ENCODE measurements at regions not wholly inside any gene's neighbourhood (a gene's known extent, or its start where the extent isn't known, plus 50 kb on each side); places are given as distances from the start of the nearest gene placed in this dataset.

GRCh38 chr7:17212188-17212587, 86.3 kb upstream of the AHR start:
- no peak for TF ChIP-seq ZFP3 (CRISPR knock-in tag; IDR thresholded peaks at IDR 0.05)
- TF ChIP-seq CSDC2 (CRISPR knock-in tag; IDR thresholded peaks at IDR 0.05): no peak
- TF ChIP-seq CREB5 (CRISPR knock-in tag; IDR thresholded peaks at IDR 0.05; ENCODE audit: low read depth): no peak
- no peak for TF ChIP-seq BACH2 (CRISPR knock-in tag; IDR thresholded peaks at IDR 0.05; ENCODE audit: borderline replicate concordance)
- no peak for TF ChIP-seq SNAI2 (CRISPR knock-in tag; IDR thresholded peaks at IDR 0.05)
- TF ChIP-seq TCF4 (CRISPR knock-in tag; IDR thresholded peaks at IDR 0.05; ENCODE audit: borderline replicate concordance): no peak
- TF ChIP-seq GLIS3 (CRISPR knock-in tag; IDR thresholded peaks at IDR 0.05): no peak
- no peak for TF ChIP-seq TSHZ2 (CRISPR knock-in tag; IDR thresholded peaks at IDR 0.05)
- TF ChIP-seq ZC3H10 (CRISPR knock-in tag; IDR thresholded peaks at IDR 0.05): no peak
- no peak for ATAC-seq

DNA sequence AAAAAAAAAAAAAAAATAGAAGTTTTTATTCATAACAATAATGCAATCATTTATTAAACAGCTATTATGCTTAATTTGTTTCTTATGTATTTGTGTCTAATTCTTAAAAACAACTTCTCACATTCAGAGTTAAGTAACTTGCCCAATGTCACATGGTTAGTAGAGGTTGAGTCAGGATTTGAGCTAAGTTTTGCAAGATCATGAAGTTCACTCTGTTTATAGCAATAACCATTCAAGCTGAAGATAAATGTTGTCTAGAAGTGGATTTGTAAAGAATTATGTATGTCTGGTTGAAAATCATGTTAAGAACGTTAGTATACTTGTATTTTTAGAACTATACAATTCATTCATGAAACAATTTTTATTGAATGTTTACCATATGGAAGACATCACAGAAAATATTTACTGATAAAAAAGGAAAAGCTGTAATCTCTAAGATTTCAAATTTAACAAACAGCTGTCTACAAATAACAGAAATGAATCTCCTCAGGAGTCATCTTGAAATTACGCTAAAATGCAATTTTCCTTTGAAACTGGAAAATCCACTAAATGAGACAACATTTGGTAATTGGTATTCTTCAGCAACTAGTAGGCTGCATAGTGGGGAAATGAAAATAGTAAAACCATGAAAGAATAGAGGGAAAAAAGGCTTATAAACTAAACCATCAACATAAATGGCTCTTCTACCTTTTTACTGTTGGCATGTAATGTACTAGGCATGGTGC, 70.5 kb upstream of the AHR start:
- no peak for ATAC-seq
- TF ChIP-seq ZC3H10 (CRISPR knock-in tag; IDR thresholded peaks at IDR 0.05): no peak
- TF ChIP-seq ARNTL (CRISPR knock-in tag; IDR thresholded peaks at IDR 0.05; ENCODE audit: borderline replicate concordance, low read depth): no peak
- TF ChIP-seq, protein P1, sequence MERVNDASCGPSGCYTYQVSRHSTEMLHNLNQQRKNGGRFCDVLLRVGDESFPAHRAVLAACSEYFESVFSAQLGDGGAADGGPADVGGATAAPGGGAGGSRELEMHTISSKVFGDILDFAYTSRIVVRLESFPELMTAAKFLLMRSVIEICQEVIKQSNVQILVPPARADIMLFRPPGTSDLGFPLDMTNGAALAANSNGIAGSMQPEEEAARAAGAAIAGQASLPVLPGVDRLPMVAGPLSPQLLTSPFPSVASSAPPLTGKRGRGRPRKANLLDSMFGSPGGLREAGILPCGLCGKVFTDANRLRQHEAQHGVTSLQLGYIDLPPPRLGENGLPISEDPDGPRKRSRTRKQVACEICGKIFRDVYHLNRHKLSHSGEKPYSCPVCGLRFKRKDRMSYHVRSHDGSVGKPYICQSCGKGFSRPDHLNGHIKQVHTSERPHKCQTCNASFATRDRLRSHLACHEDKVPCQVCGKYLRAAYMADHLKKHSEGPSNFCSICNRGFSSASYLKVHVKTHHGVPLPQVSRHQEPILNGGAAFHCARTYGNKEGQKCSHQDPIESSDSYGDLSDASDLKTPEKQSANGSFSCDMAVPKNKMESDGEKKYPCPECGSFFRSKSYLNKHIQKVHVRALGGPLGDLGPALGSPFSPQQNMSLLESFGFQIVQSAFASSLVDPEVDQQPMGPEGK (CRISPR knock-in tag; IDR thresholded peaks at IDR 0.05; ENCODE audit: borderline replicate concordance): no peak
- TF ChIP-seq ZFP3 (CRISPR knock-in tag; IDR thresholded peaks at IDR 0.05): no peak
- TF ChIP-seq, protein P2, sequence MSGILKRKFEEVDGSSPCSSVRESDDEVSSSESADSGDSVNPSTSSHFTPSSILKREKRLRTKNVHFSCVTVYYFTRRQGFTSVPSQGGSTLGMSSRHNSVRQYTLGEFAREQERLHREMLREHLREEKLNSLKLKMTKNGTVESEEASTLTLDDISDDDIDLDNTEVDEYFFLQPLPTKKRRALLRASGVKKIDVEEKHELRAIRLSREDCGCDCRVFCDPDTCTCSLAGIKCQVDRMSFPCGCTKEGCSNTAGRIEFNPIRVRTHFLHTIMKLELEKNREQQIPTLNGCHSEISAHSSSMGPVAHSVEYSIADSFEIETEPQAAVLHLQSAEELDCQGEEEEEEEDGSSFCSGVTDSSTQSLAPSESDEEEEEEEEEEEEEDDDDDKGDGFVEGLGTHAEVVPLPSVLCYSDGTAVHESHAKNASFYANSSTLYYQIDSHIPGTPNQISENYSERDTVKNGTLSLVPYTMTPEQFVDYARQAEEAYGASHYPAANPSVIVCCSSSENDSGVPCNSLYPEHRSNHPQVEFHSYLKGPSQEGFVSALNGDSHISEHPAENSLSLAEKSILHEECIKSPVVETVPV (CRISPR knock-in tag; IDR thresholded peaks at IDR 0.05): no peak
- no peak for TF ChIP-seq ZNF8 (CRISPR knock-in tag; IDR thresholded peaks at IDR 0.05)
- TF ChIP-seq SNAI2 (CRISPR knock-in tag; IDR thresholded peaks at IDR 0.05): no peak
- TF ChIP-seq CSDC2 (CRISPR knock-in tag; IDR thresholded peaks at IDR 0.05): no peak
- TF ChIP-seq RARB (CRISPR knock-in tag; IDR thresholded peaks at IDR 0.05): no peak
- no peak for TF ChIP-seq CREB5 (CRISPR knock-in tag; IDR thresholded peaks at IDR 0.05; ENCODE audit: low read depth)

GRCh38 chr7:17229228-17229627, 69.2 kb upstream of the AHR start:
- ATAC-seq: no peak
- TF ChIP-seq TSHZ2 (CRISPR knock-in tag; IDR thresholded peaks at IDR 0.05) (no peak), ZFP30 (CRISPR knock-in tag; IDR thresholded peaks at IDR 0.05) (no peak), ZFP3 (CRISPR knock-in tag; IDR thresholded peaks at IDR 0.05) (no peak), TOX (CRISPR knock-in tag; IDR thresholded peaks at IDR 0.05; ENCODE audit: borderline replicate concordance) (no peak), OSR1 (CRISPR knock-in tag; IDR thresholded peaks at IDR 0.05) (no peak), ZNF8 (CRISPR knock-in tag; IDR thresholded peaks at IDR 0.05) (no peak), GLIS3 (CRISPR knock-in tag; IDR thresholded peaks at IDR 0.05) (no peak), PPARA (CRISPR knock-in tag; IDR thresholded peaks at IDR 0.05; ENCODE audit: borderline replicate concordance) (no peak), ISL1 (CRISPR knock-in tag; IDR thresholded peaks at IDR 0.05) (no peak), ESRRG (CRISPR knock-in tag; IDR thresholded peaks at IDR 0.05) (no peak), CREB5 (CRISPR knock-in tag; IDR thresholded peaks at IDR 0.05; ENCODE audit: low read depth) (no peak)
- TF ChIP-seq, protein P1 (CRISPR knock-in tag; IDR thresholded peaks at IDR 0.05; ENCODE audit: borderline replicate concordance): no peak

Measured in SK-N-SH treated with all-trans-retinoic acid at 6 μM for 48 hours (cell line).